ENCODE measurements at regions not wholly inside any gene's neighbourhood (a gene's known extent, or its start where the extent isn't known, plus 50 kb on each side); places are given as distances from the start of the nearest gene placed in this dataset.

GRCh38 chr18:34098109-34098508 is 126.6 kb downstream of the NOL4 start:
- no peak for TF ChIP-seq CTCF (IDR thresholded peaks at IDR 0.05; ENCODE audit: poor library complexity, severe bottlenecking)
- no peak for TF ChIP-seq TAF1 (IDR thresholded peaks at IDR 0.05; ENCODE audit: low read depth)
- no peak for TF ChIP-seq MXI1 (conservative IDR thresholded peaks at IDR 0.05; ENCODE audit: poor library complexity, severe bottlenecking)
- no peak for TF ChIP-seq EZH2 (IDR thresholded peaks at IDR 0.05; ENCODE audit: borderline replicate concordance, insufficient read depth, low read length, poor library complexity, severe bottlenecking)
- TF ChIP-seq EP300 (conservative IDR thresholded peaks at IDR 0.05; ENCODE audit: poor library complexity, severe bottlenecking), result no peak
- TF ChIP-seq POLR2AphosphoS5 (IDR thresholded peaks at IDR 0.05), result no peak

All from neural cell (in vitro differentiated cells).